ENCODE measurements at regions not wholly inside any gene's neighbourhood (a gene's known extent, or its start where the extent isn't known, plus 50 kb on each side); places are given as distances from the start of the nearest gene placed in this dataset.

DNA sequence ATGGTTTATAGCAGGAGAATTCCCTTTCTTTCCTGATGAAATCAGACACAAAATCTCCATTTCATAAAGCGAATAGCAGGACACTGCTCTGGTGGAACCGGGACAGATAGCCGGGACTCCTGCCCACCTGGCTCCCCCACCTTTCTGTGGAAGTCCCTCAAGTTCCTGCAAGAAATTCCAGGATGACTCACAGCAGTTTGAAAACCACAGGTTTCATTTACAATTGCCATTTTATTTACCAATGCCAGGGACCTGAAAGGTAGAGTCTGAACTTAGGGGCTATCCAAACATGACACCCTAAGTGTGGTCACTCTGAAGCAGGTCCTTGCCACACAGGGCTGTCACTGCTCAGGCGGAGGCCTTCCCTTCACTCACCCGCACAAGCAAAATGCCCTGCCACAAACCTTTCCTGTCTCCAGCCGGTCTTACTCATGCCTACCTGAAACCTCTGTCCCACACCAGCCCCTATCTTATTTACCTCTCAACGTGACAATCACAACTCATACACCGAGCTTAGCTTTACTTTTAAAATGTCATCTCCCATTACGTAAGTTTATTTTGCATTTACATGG is 63.3 kb upstream of the TAF1L start:
- no peaks in the 10 kb centered on the region for H3K36me3 Mint-ChIP-seq
- no peak for DNase-seq (ENCODE audit: low spot score in 2 of 2)
- H3K9me3 Mint-ChIP-seq: no peaks in the 10 kb centered on the region
- ATAC-seq: no peak
- no peak overlapping the region for H3K27ac Mint-ChIP-seq

DNA sequence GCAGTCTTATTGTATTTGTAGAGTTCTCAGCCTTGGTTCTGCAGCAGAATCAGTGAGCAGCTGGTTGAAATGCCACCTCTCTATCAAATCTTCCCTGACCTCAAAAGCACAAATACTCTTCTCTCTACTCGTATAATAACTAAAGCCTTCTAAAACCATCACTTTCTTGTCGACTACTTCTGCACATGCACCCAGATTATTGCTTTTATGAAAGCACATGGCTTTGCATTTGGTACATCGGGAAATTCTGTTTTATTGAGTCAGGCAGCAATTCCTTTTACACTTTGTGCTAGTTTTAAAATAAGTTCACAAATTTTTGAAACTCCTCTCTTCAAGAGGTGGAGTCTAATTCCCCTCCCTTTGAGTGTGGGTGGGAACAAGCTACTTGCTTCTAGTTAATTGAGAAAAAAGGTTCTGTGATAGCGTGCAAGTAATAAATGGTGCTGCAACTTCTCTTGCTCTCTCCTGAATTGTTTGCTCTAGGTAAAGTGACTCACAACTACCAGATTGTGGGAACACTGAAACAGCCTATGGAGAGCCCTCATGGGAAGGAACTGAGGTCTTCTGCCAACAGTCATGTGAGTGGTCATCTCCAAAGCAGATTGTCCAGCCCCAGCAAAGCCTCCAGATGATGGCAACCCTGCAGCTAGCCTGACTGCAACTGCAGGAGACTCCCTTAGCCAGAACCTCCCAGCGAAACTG is 66.0 kb upstream of the TAF1L start:
- DNase-seq (ENCODE audit: low spot score in 2 of 2) (no peak), ATAC-seq (no peak)
- Mint-ChIP-seq H3K9me3 (no peaks in the 10 kb centered on the region), H3K27ac (no peak overlapping the region), H3K36me3 (no peaks in the 10 kb centered on the region)

DNA sequence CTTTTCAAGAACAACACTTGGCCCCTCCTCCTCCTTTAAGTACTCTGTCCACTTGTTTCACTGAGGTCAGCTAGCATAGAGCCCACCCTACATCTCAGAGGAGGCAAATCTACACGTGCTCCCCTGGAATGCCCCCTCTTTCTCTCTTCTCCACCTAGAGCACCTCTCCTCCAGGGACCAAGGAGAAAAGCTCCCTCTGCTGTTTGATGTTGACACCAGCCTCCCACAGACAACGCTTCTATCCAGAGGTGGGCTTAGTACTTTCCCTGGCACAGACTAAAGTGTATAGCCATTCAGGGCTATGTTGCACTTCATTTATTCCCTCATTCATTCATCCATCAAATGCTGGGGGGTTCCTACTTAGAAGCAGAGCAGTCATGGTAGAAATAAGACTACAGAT is 68.2 kb upstream of the TAF1L start:
- ATAC-seq (no peak), DNase-seq (ENCODE audit: low spot score in 2 of 2) (no peak)
- no peaks in the 10 kb centered on the region for H3K9me3 Mint-ChIP-seq
- H3K36me3 Mint-ChIP-seq: no peaks in the 10 kb centered on the region
- no peak overlapping the region for H3K27ac Mint-ChIP-seq

DNA sequence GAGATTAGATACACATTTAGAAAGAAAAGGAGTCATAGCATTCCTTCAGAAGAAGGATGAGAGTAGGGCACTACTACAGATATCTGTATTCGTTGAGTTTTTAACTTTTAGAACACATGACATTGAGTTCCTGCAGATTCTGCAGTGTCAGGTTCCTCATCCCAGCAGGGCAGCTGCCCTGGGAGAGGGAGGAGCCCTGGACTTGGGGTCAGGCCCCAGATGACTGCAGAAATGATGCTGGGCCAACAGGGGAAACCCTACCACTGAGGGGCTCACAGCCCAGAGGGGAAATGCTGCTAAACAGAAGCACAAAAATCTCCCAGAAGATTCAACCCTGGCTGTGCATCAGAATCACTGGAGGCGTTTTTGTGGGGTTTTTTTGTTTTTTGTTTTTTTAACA is 68.9 kb upstream of the TAF1L start:
- no peak overlapping the region for H3K27ac Mint-ChIP-seq
- no peaks in the 10 kb centered on the region for H3K36me3 Mint-ChIP-seq
- no peaks in the 10 kb centered on the region for H3K9me3 Mint-ChIP-seq
- DNase-seq (ENCODE audit: low spot score in 2 of 2) (no peak), ATAC-seq (no peak)

DNA sequence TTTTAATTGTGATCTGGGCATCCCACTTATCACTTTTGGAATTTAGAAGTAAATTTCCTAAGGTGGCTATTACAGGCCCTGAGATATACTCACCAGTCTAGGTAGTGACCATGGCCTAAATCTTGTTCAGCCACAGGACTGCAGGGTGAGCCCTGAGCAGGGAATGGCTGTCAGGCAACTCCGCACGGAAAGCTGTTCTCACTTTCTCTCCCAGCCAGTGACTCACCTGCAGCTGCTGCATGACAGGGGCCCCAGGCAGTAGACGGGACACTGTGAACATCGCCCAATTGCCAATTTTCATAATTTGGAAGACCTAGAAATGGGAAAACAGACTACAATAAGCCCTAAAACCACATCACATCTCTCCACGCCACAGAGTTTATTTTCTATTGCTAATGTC is 69.6 kb upstream of the TAF1L start:
- no peak for DNase-seq (ENCODE audit: low spot score in 2 of 2)
- peaks cover 0 to 4% of the 10 kb centered on the region in 2 donors for H3K9me3 Mint-ChIP-seq
- ATAC-seq: no peak
- peaks cover 0 to 4% of the 10 kb centered on the region in 2 donors for H3K36me3 Mint-ChIP-seq
- no peak overlapping the region for H3K27ac Mint-ChIP-seq

DNA sequence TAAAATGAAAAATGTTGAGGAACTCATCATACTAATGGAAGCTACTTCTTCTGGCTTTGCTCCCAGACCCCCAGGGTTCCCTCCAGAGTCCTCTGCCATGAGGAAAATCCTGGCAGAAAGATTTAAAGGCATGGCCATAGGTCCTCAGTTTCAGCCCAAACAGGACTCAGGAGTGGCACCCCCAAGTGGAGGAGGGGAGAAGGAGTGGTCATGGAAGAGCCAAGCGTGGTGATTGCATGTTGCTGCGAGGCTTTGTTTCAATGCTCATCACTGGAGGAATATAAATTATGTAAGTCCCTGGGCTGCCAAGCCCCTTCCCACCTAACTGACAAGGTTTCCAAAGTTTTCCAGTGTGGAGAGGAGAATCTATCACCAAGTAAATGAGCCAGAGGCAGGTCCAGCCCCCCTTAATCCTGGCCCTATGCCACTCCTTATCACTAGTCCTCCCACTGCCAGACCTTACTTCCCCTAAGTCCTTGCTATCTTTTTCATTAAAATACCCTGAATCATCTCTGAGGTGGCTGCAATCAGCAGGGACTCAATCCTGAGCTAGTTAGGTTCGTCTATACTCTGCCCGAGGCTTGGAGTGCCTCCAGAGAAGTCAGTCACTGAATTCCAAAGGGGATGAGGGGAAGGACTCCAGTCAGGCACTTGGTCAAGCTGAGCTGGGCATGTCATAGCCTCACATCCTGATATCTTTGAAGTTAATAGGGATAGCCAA is 70.7 kb upstream of the TAF1L start:
- DNase-seq (ENCODE audit: low spot score in 2 of 2) (no peak), ATAC-seq (no peak)
- H3K27ac Mint-ChIP-seq: no peak overlapping the region

DNA sequence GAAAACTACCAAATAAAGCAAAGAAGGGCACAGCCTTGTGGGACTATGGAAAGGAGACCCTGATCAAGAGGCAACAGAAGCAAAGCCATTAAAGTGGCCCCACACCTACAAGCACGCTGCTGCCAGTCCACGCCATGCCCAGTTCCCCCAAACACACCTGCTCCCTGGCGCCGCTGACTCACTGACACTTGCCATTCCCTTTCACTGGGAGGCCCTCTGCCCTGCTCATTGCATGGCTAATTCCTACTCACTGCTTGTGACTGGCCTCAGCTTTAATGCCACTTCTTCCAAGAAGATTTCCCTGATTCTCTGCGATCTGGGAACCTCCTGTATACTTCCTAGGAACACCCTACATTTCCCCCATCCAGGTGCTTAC is 71.2 kb upstream of the TAF1L start:
- DNase-seq (ENCODE audit: low spot score in 2 of 2) (no peak), ATAC-seq (no peak)
- H3K9me3 Mint-ChIP-seq: peaks cover 0 to 5% of the 10 kb centered on the region in 2 donors
- H3K27ac Mint-ChIP-seq: no peak overlapping the region
- peaks cover 0 to 5% of the 10 kb centered on the region in 2 donors for H3K36me3 Mint-ChIP-seq

More for the DNA sequence above, 70.7 kb upstream of the TAF1L start:
- peaks cover 0 to 5% of the 10 kb centered on the region in 2 donors for H3K9me3 Mint-ChIP-seq
- peaks cover 0 to 5% of the 10 kb centered on the region in 2 donors for H3K36me3 Mint-ChIP-seq

DNA sequence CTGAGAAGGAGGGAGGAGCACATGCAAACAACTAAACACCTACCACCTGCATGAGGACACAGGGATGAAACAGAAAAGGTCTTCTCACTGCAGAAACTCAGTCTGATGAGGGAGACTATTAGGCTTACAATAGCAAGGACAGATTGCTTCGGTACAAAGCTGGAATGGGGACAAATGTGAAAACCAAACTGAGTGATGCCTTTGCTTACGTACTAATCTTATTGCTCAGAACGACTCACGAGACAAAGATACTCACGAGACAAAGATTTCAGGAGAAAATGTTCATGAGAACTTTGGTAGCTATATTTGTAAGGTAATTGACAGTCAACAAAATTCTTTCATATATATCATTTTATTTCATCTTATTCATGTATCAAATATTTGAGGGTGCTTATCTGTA is 71.9 kb upstream of the TAF1L start:
- ATAC-seq (no peak), DNase-seq (ENCODE audit: low spot score in 2 of 2) (no peak)
- Mint-ChIP-seq H3K27ac (no peak overlapping the region), H3K9me3 (peaks cover 0 to 5% of the 10 kb centered on the region in 2 donors), H3K36me3 (peaks cover 0 to 5% of the 10 kb centered on the region in 2 donors)

DNA sequence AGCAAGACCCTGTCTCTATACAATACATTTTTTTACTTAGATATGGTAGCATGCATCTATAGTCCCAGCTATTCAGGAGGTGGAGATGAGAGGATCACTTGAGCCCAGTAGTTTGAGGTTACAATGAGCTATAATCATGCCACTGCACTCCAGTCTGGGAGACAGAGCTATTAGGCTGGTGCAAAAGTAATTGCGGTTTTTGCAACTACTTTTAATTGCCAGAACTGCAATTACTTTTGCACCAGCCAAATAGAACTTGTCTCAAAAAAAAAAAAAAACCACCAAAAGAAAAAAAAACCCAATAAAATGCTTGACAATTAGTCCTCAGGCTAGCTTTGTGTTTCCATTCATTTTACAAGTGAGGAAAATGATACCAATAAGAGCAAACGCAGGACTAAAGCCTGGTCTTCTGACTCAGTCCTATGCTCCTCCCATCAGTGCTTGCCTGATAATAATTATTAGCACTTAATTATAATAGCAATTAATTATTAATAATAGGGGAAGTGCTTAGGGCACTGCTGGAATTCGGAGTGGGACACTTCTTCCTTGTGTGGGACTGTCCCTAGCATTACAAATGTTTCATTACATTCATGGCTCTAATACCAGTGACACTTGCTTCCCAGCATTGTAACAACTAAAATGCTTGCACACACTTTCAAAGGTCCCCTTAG is 73.1 kb upstream of the TAF1L start:
- H3K9me3 Mint-ChIP-seq: peaks cover 0 to 5% of the 10 kb centered on the region in 2 donors
- H3K36me3 Mint-ChIP-seq: peaks cover 0 to 5% of the 10 kb centered on the region in 2 donors
- no peak overlapping the region for H3K27ac Mint-ChIP-seq
- ATAC-seq (no peak), DNase-seq (ENCODE audit: low spot score in 2 of 2) (no peak)

DNA sequence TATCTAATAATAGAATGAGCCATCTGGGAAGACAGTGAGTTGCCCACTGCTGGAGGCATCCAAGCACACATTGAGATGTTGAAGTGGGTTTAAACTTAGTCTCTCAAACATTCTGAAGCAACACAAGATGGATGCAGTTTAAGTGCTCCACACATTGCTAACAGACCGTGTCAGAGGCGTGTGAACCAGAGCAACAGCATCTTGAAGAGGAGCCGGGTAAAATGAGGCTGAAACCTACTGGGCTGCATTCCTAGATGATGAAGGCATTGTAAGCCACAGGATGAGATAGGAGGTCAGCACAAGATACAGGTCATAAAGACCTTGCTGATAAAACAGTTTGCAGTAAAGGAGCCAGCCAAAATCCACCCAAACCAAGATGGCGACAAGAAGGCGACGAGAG is 73.5 kb upstream of the TMEM215 start:
- no peak for ATAC-seq
- peak overlapping the region in 1 of 2 donors; percentile 40 for H3K27ac Mint-ChIP-seq
- peaks cover 0 to 5% of the 10 kb centered on the region in 2 donors for H3K36me3 Mint-ChIP-seq
- H3K9me3 Mint-ChIP-seq: peaks cover 0 to 5% of the 10 kb centered on the region in 2 donors
- no peak for DNase-seq (ENCODE audit: low spot score in 2 of 2)

DNA sequence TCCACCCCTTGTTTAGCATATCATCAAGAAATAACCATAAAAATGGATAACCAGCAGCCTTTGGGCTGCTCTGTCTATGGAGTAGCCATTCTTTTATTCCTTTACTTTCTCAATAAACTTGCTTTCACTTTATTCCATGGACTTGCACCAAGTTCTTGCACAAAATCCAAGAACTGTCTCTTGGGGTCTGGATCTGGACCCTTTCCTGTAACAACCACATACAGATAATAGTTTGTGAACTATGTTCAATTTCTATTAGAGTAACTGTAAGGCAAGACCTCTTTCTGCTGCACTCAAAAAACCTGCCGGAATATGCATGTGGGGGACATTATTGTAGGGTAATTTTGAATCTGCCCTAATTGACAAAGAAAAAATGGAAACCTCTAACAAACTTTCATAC is 66.9 kb upstream of the TMEM215 start:
- no peaks in the 10 kb centered on the region for H3K36me3 Mint-ChIP-seq
- H3K9me3 Mint-ChIP-seq: no peaks in the 10 kb centered on the region
- no peak overlapping the region for H3K27ac Mint-ChIP-seq
- ATAC-seq (no peak), DNase-seq (ENCODE audit: low spot score in 2 of 2) (no peak)

DNA sequence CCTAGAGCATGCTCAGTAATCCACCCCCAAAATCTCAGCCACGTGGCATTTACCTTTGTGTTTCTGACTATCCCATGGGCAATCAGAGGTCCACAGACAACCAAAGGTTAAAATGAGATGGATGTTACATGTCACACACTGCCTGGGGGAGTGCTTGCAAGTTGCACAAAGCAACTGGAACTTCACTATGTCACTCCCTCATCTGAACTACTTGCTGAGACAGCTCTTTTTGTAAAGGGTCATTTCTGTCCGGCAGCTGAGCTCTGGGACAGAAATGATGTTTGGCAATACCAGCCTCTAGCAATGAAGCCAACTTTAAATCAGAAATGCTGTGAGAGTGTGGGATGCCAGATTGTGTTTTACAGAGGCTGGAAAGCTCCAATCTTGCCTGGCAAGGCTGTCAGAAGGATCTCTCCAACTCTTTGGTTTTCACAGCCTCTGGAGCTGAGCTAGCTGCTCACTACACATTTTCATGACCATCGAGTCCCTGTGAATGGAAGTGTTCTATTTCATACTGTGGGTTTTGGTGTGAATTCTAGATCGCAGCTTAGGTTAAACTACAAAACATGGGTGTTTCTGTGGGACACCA is 66.3 kb upstream of the TMEM215 start:
- ATAC-seq (no peak), DNase-seq (ENCODE audit: low spot score in 2 of 2) (no peak)
- no peaks in the 10 kb centered on the region for H3K9me3 Mint-ChIP-seq
- H3K27ac Mint-ChIP-seq: no peak overlapping the region
- H3K36me3 Mint-ChIP-seq: no peaks in the 10 kb centered on the region

DNA sequence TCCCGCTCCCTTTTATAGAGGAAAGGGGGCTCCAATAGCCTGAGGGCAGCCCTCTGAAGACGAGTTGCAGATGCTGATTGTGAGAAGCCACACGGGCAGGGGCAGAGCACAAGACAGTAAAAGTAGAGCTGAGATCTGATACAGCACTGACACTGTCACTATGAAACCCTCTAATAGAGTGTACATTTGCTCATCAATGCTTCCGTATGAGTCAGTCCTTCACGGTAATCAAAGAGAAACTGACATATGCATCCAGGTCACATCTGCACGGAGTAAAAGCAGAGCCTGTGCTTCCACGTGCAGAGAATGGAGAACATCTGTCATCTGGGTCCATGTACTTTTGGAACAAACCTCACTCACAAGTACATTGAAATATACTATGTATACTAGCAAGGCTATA is 60.6 kb upstream of the TMEM215 start:
- Mint-ChIP-seq H3K9me3 (no peaks in the 10 kb centered on the region), H3K27ac (no peak overlapping the region), H3K36me3 (no peaks in the 10 kb centered on the region)
- no peak for DNase-seq (ENCODE audit: low spot score in 2 of 2)
- ATAC-seq: no peak

DNA sequence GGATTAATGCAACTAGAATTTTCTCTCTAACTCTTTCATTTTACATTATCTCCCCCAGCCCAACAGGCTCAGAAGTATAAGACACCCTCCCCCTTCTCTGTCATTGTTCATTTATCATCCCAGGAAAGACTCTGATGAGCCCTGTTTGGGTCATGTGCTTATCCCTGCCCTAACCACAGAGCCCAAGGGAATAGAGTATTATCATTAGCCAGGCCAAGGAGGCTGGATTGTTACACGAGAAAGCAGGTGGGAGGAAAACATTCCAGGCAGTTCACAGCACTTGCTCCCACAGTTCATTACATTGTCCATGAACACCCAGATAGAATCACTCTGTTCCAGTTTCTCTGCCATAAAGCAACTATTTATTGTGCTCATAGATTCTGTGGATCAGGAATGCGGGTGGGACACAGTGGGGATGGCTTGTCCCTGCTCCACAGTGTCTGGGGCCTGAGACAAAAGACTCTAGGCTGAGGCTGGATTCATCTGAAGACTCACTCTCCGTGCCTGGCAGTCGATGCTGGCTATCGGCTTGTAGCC is 59.5 kb upstream of the TMEM215 start:
- H3K36me3 Mint-ChIP-seq: peaks cover 0 to 4% of the 10 kb centered on the region in 2 donors
- DNase-seq (ENCODE audit: low spot score in 2 of 2): no peak
- no peak overlapping the region for H3K27ac Mint-ChIP-seq
- peaks cover 3 to 5% of the 10 kb centered on the region in 2 donors for H3K9me3 Mint-ChIP-seq
- ATAC-seq: no peak

DNA sequence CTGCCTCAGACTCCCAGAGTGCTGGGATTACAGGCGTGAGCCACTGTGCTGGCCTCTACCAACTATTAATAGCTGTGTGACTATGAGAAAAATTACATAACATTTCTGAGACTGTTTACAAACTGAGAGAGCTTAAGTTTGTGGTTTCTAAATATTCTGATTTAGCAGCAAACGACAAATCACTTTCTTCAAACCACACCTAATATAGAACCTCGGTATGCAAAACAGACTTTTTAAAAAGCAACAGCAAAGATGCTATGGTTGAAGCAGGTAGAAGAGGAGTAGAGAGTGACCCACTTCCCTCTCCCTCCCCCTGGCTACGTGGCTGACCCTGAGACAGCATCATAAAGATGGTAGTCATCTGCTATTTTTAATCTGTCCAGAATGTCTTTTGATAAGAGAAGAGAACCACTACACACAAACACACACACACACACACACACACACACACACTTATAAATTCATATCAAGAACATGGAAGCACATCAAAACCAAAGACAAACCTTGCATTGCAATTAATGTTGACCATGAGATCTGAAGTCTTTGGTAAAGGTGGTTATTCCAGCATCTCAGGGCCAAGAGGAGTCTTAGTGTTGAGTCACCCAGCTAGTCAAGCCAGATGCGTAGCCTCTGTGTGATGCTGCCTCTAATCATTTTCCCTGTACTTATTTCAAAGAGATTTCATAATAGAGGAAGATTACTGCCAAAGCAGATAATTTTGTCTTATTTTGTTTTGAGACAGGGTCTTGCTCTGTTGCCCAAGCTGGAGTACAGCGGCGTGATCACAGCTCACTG is 58.1 kb upstream of the TMEM215 start:
- H3K27ac Mint-ChIP-seq: no peak overlapping the region
- peaks cover 0 to 7% of the 10 kb centered on the region in 2 donors for H3K36me3 Mint-ChIP-seq
- DNase-seq (ENCODE audit: low spot score in 2 of 2) (no peak), ATAC-seq (no peak)
- H3K9me3 Mint-ChIP-seq: peaks cover 5 to 6% of the 10 kb centered on the region in 2 donors

DNA sequence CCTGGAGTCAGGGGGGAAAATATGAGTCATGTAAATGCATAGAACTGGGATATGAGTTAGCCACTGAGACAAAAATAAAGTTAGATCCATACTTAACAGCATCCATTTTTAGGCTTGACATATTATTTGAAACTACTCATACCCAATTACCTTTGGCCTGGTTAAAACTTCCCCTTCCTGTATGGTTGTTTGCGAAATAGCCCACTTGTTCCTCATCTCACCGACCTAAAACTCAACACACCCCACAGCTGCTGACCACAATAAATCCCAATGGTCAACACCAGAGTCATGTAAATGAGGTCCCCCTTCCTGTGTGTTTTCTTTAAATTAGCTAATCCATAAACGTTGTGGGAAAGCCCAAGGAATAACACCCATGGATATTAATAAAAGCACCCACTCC is 55.2 kb upstream of the TMEM215 start:
- H3K36me3 Mint-ChIP-seq: peaks cover 0 to 7% of the 10 kb centered on the region in 2 donors
- H3K27ac Mint-ChIP-seq: no peak overlapping the region
- H3K9me3 Mint-ChIP-seq: peaks cover 5 to 6% of the 10 kb centered on the region in 2 donors
- ATAC-seq: no peak
- no peak for DNase-seq (ENCODE audit: low spot score in 2 of 2)

All from activated naive CD4-positive, alpha-beta T cell treated with anti-CD3 and anti-CD28 coated beads, Interleukin-2, amount 50 U/mL, for 72 hours (primary cell).